T-helper 1 cell treated with Interleukin-12 subunit alpha and Interleukin-12 subunit beta and Interleukin-4 antibody, amounts not matched to agents 30 μg/mL and 1 μg/mL, for 36 hours (primary cell): ENCODE measurements at regions not wholly inside any gene's neighbourhood (a gene's known extent, or its start where the extent isn't known, plus 50 kb on each side); places are given as distances from the start of the nearest gene placed in this dataset.

Experiments
- H3K27ac Mint-ChIP-seq: one replicate; pipeline ENCODE4 v1.8.0; 2021; ENCODE audit warnings: mild to moderate bottlenecking, mixed read lengths
- H3K27me3 Mint-ChIP-seq: one replicate; pipeline ENCODE4 v1.8.0; 2021; ENCODE audit warnings: low read depth, mixed read lengths
- H3K36me3 Mint-ChIP-seq: one replicate; pipeline ENCODE4 v1.8.0; 2021; ENCODE audit warnings: low read depth, mixed read lengths
- H3K4me1 Mint-ChIP-seq: one replicate; pipeline ENCODE4 v1.8.0; 2021; ENCODE audit warnings: low read depth, mixed read lengths
- H3K4me3 Mint-ChIP-seq: one replicate; pipeline ENCODE4 v1.8.0; 2021; ENCODE audit warnings: mild to moderate bottlenecking, moderate library complexity, mixed read lengths
- H3K9me3 Mint-ChIP-seq: one replicate; pipeline ENCODE4 v1.8.0; 2021; ENCODE audit warnings: mixed read lengths

- Mint-ChIP-seq H3K4me3 (no peak overlapping the region), H3K4me1 (peaks cover 75% of the 10 kb centered on the region), H3K27ac (peak overlapping the region; percentile 80), H3K36me3 (peaks cover 4% of the 10 kb centered on the region), H3K27me3 (no peaks in the 10 kb centered on the region), H3K9me3 (no peaks in the 10 kb centered on the region)
Measured at GRCh38 chr13:30151388-30151787, 156.0 kb downstream of the KATNAL1 start.

DNA sequence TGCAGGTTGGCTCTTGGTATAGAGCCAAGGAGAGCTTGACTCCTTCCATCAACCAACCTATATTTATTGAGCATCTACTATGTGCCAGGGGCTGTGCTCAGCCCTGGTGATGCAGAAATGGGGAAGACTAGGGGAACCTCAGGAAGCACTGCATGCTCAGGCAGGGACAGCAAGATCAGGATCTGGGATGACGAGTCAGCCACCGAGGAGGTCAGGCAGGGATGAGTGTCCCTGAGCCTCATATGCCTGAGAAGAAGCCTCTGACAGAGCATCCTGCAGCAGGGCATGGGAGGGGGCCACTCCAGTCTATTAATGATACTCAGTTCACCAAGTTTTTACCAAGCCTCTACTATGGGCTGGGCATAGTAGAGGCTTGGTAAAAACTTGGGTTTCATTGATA is 158.1 kb downstream of the KATNAL1 start:
- Mint-ChIP-seq H3K27ac (peak overlapping the region; percentile 87), H3K27me3 (no peaks in the 10 kb centered on the region), H3K4me3 (peak overlapping the region; percentile 21), H3K4me1 (peaks cover 76% of the 10 kb centered on the region), H3K36me3 (peaks cover 15% of the 10 kb centered on the region), H3K9me3 (peaks cover 7% of the 10 kb centered on the region)

- peak overlapping the region; percentile 87 for H3K27ac Mint-ChIP-seq
- H3K4me1 Mint-ChIP-seq = peaks cover 81% of the 10 kb centered on the region
- H3K4me3 Mint-ChIP-seq = peak overlapping the region; percentile 21
Measured at GRCh38 chr13:30148786-30149185, 158.6 kb downstream of the KATNAL1 start.

GRCh38 chr13:30148171-30148754 is 159.1 kb downstream of the KATNAL1 start:
- peaks cover 86% of the 10 kb centered on the region for H3K4me1 Mint-ChIP-seq
- H3K27me3 Mint-ChIP-seq = no peaks in the 10 kb centered on the region
- peak overlapping the region; percentile 61 for H3K4me3 Mint-ChIP-seq
- peaks cover 15% of the 10 kb centered on the region for H3K36me3 Mint-ChIP-seq
- H3K9me3 Mint-ChIP-seq = peaks cover 11% of the 10 kb centered on the region
- H3K27ac Mint-ChIP-seq = peak overlapping the region; percentile 87

More at GRCh38 chr13:30148786-30149185, 158.6 kb downstream of the KATNAL1 start:
- H3K9me3 Mint-ChIP-seq = peaks cover 11% of the 10 kb centered on the region
- H3K27me3 Mint-ChIP-seq = no peaks in the 10 kb centered on the region
- H3K36me3 Mint-ChIP-seq = peaks cover 15% of the 10 kb centered on the region

DNA sequence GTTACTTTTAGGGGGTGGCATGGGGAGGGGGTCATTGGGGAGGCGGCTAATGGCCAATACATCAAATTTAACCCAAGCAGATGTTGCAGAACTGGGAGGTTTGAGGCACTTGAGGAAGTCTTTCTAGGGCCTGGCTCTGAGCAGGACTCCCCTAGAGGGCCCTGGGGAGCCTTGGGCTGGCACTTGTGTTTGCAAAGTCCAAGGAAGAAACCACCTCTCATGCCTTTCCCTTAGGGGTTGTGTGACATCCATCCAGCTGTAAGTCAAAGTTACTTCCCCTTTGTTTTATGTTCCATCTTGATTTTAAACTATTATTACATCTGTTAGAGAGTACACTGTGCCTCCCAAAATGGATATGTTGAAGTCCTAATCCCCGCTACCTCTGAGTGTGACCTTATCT is 159.9 kb downstream of the KATNAL1 start:
- Mint-ChIP-seq H3K9me3 (peaks cover 11% of the 10 kb centered on the region), H3K36me3 (peaks cover 15% of the 10 kb centered on the region), H3K27ac (peak overlapping the region; percentile 87), H3K4me1 (peaks cover 87% of the 10 kb centered on the region), H3K4me3 (no peak overlapping the region), H3K27me3 (no peaks in the 10 kb centered on the region)

- peak overlapping the region; percentile 87 for H3K27ac Mint-ChIP-seq
Measured at GRCh38 chr13:30147015-30147414, 160.3 kb downstream of the KATNAL1 start.

DNA sequence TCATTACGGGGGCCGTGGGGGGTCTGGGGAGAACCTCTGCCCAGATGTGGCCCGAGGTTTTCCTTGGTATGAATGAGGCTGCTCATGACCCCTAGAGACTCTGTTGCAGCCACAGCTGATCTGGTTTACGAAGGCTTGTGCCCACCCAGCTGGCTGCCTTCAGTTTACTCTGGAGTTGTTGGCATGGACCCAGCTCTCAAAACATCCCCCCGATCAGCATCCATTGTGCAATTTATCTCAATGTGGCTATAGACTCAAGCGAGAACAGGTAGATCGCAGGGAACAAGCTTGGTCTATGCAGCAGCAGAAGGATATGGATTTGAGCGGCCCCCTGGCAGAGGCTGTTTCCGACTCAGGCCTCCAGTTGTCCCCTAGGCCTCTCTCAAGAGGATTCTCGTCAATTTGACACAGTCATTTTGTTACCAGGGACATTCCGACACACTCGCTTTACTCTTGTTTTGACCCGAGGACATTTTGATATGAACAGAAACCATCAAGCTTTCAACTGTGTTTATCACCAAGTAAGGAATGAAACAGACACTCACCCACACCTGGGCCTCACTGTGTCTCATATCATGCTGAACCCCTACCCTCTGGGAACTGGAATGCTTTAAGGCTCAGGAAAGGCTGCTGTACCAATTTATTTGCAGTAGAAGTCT is 161.5 kb downstream of the KATNAL1 start:
- Mint-ChIP-seq H3K9me3 (peaks cover 11% of the 10 kb centered on the region), H3K36me3 (peaks cover 15% of the 10 kb centered on the region), H3K27me3 (no peaks in the 10 kb centered on the region), H3K4me1 (peaks cover 85% of the 10 kb centered on the region), H3K27ac (peak overlapping the region; percentile 87), H3K4me3 (peak overlapping the region; percentile 8)

More at GRCh38 chr13:30147015-30147414, 160.3 kb downstream of the KATNAL1 start:
- Mint-ChIP-seq H3K9me3 (peaks cover 11% of the 10 kb centered on the region), H3K4me1 (peaks cover 87% of the 10 kb centered on the region), H3K4me3 (peak overlapping the region; percentile 4), H3K36me3 (peaks cover 15% of the 10 kb centered on the region), H3K27me3 (no peaks in the 10 kb centered on the region)

DNA sequence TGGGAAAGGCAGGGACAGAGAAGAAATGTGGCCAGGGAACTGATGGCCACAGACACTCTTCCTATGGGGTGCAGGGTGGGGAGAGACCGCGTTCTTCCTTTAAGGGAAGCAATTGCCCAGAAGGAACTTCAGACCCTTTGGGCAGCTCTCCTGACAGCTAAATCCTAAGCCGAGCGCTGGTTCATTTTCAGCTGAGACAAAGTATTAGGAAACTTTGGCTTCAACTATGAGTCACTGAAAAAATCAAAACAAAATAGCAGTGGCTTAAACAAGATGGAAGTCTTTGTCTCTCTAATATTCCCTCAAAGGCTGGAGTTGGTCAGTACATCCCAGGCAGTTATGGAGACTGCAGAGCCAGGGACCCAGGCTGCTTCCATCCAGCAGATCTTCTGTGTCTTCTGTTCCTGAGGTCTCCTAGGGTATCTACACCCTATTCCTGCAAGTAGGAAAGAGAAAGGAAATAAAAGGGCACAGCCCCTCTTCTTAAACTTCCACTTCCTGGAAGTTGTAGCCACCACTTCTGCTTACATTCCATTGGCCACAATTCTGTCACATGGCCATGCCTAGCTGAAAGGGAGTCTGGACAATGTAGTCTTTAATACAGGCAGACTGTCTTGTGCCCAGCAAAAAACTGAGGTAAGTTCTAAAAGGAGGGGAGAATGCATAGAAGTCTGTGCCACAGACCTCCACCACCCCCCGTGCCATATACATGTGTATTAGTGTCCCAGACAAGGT is 163.5 kb downstream of the KATNAL1 start:
- Mint-ChIP-seq H3K9me3 (peaks cover 11% of the 10 kb centered on the region), H3K36me3 (peaks cover 17% of the 10 kb centered on the region), H3K4me3 (no peak overlapping the region), H3K27ac (peak overlapping the region; percentile 82), H3K4me1 (peaks cover 67% of the 10 kb centered on the region), H3K27me3 (no peaks in the 10 kb centered on the region)

GRCh38 chr13:30142486-30143211 is 164.7 kb downstream of the KATNAL1 start:
- H3K27me3 Mint-ChIP-seq = no peaks in the 10 kb centered on the region
- H3K4me3 Mint-ChIP-seq = peak overlapping the region; percentile 19
- H3K36me3 Mint-ChIP-seq = peaks cover 17% of the 10 kb centered on the region
- peak overlapping the region; percentile 82 for H3K27ac Mint-ChIP-seq
- H3K4me1 Mint-ChIP-seq = peaks cover 55% of the 10 kb centered on the region
- peaks cover 11% of the 10 kb centered on the region for H3K9me3 Mint-ChIP-seq

GRCh38 chr13:30141775-30142485 is 165.4 kb downstream of the KATNAL1 start:
- Mint-ChIP-seq H3K27me3 (no peaks in the 10 kb centered on the region), H3K9me3 (peaks cover 11% of the 10 kb centered on the region), H3K27ac (peak overlapping the region; percentile 82), H3K36me3 (peaks cover 14% of the 10 kb centered on the region), H3K4me1 (peaks cover 49% of the 10 kb centered on the region), H3K4me3 (no peak overlapping the region)

DNA sequence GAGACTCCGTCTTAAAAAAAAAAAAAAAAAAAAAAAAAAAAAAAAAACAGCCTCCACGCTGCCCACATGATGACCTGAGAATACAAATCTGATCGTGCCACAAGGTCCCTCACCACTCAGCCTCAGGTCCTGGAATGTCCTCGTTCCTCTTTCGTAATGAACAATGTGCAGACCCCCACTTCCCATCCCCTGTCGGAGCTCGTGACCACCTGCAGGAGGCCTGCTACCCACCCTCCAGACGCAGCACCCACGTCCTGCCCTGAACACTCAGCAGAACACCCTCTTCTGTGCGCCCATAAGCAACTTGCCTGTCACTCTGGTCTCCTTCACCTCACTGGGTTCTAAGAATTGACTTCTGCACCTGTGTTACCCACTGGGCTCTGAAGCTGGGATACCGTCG is 166.4 kb downstream of the KATNAL1 start:
- Mint-ChIP-seq H3K27ac (no peak overlapping the region), H3K4me1 (peaks cover 43% of the 10 kb centered on the region), H3K4me3 (no peak overlapping the region), H3K36me3 (peaks cover 11% of the 10 kb centered on the region), H3K27me3 (no peaks in the 10 kb centered on the region), H3K9me3 (peaks cover 11% of the 10 kb centered on the region)

DNA sequence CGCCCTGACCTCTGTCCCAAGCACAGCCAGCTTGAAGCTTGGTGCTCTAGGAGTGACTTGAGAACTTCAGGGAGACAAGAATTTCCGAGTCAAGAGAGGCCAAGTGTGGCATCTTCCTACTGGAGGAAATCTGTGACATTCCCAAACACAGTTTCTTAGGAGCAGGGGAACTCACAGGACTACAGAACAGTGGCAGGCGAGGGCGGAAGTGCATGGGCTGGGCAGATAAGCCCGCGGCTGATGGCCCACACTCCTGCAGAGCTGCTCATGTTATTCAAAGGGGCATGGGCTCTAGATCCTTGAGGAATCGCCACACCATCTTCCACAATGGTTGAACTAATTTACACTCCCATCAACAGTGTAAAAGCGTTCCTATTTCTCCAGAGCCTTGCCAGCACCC is 168.8 kb downstream of the KATNAL1 start:
- Mint-ChIP-seq H3K36me3 (peaks cover 5% of the 10 kb centered on the region), H3K27me3 (no peaks in the 10 kb centered on the region), H3K27ac (no peak overlapping the region), H3K4me1 (peaks cover 27% of the 10 kb centered on the region), H3K9me3 (no peaks in the 10 kb centered on the region), H3K4me3 (no peak overlapping the region)

- H3K27me3 Mint-ChIP-seq = no peaks in the 10 kb centered on the region
- peaks cover 3% of the 10 kb centered on the region for H3K36me3 Mint-ChIP-seq
- peak overlapping the region; percentile 14 for H3K27ac Mint-ChIP-seq
- no peaks in the 10 kb centered on the region for H3K9me3 Mint-ChIP-seq
- no peak overlapping the region for H3K4me3 Mint-ChIP-seq
- peaks cover 16% of the 10 kb centered on the region for H3K4me1 Mint-ChIP-seq
Measured at GRCh38 chr13:30135868-30136267, 171.5 kb downstream of the KATNAL1 start.

- Mint-ChIP-seq H3K4me3 (no peak overlapping the region), H3K4me1 (peaks cover 15% of the 10 kb centered on the region), H3K27me3 (no peaks in the 10 kb centered on the region), H3K9me3 (no peaks in the 10 kb centered on the region), H3K36me3 (peaks cover 1% of the 10 kb centered on the region), H3K27ac (no peak overlapping the region)
Measured at GRCh38 chr13:30135351-30135750, 172.0 kb downstream of the KATNAL1 start.
